NCI-H524 treated with DMSO at 0.1 percent for 48 hours (cell line): ENCODE measurements at regions not wholly inside any gene's neighbourhood (a gene's known extent, or its start where the extent isn't known, plus 50 kb on each side); places are given as distances from the start of the nearest gene placed in this dataset.
"Not testable (repeated sequence)": the region's sequence is repeated elsewhere in the genome, so short reads cannot be mapped to it uniquely, and the experiment has no call there.

Source experiments
- DNase-seq: peaks from one replicate; lab custom pipeline; 2025; lab: John Stamatoyannopoulos, UW

- no peak for DNase-seq
Measured at GRCh38 chr20:19834783-19835182, 76.7 kb downstream of the RIN2 start.

GRCh38 chr20:19835533-19836222 lies 77.6 kb downstream of the RIN2 start:
- DNase-seq, result peak; percentile 40

GRCh38 chr20:19838468-19838867 lies 80.4 kb downstream of the RIN2 start:
- no peak for DNase-seq

GRCh38 chr20:19839053-19839452 lies 81.0 kb downstream of the RIN2 start:
- DNase-seq, result no peak

GRCh38 chr20:19840111-19840710 lies 82.2 kb downstream of the RIN2 start:
- no peak for DNase-seq

- DNase-seq, result no peak
Measured at GRCh38 chr20:19841740-19842139, 83.7 kb downstream of the RIN2 start.

GRCh38 chr20:19844850-19845249 lies 86.8 kb downstream of the RIN2 start:
- DNase-seq, result not testable (repeated sequence)

GRCh38 chr20:19847383-19847782 lies 89.3 kb downstream of the RIN2 start:
- DNase-seq, result no peak

GRCh38 chr20:19849341-19850197 lies 91.5 kb downstream of the RIN2 start:
- no peak for DNase-seq

GRCh38 chr20:19850198-19850533 lies 92.1 kb downstream of the RIN2 start:
- DNase-seq, result no peak

- no peak for DNase-seq
Measured at GRCh38 chr20:19851861-19852260, 93.8 kb downstream of the RIN2 start.

GRCh38 chr20:19855416-19855815 lies 97.4 kb downstream of the RIN2 start:
- DNase-seq, result no peak

- DNase-seq, result no peak
Measured at GRCh38 chr20:19858466-19859371, 100.7 kb downstream of the RIN2 start.

- no peak for DNase-seq
Measured at GRCh38 chr20:19859444-19859843, 101.4 kb downstream of the RIN2 start.

- DNase-seq, result no peak
Measured at GRCh38 chr20:19860737-19861136, 102.7 kb downstream of the RIN2 start.

GRCh38 chr20:19861147-19861759 lies 103.2 kb downstream of the RIN2 start:
- no peak for DNase-seq

GRCh38 chr20:19864130-19864529 lies 106.1 kb downstream of the RIN2 start:
- DNase-seq, result no peak

GRCh38 chr20:19866070-19866469 lies 108.0 kb downstream of the RIN2 start:
- no peak for DNase-seq

- DNase-seq, result no peak
Measured at GRCh38 chr20:19867074-19867473, 109.0 kb downstream of the RIN2 start.

- no peak for DNase-seq
Measured at GRCh38 chr20:19867940-19868371, 109.9 kb downstream of the RIN2 start.

- no peak for DNase-seq
Measured at GRCh38 chr20:19868441-19868840, 110.4 kb downstream of the RIN2 start.

GRCh38 chr20:19872001-19872400 lies 113.9 kb downstream of the RIN2 start:
- no peak for DNase-seq
